ENCODE measurements at regions not wholly inside any gene's neighbourhood (a gene's known extent, or its start where the extent isn't known, plus 50 kb on each side); places are given as distances from the start of the nearest gene placed in this dataset.

DNA sequence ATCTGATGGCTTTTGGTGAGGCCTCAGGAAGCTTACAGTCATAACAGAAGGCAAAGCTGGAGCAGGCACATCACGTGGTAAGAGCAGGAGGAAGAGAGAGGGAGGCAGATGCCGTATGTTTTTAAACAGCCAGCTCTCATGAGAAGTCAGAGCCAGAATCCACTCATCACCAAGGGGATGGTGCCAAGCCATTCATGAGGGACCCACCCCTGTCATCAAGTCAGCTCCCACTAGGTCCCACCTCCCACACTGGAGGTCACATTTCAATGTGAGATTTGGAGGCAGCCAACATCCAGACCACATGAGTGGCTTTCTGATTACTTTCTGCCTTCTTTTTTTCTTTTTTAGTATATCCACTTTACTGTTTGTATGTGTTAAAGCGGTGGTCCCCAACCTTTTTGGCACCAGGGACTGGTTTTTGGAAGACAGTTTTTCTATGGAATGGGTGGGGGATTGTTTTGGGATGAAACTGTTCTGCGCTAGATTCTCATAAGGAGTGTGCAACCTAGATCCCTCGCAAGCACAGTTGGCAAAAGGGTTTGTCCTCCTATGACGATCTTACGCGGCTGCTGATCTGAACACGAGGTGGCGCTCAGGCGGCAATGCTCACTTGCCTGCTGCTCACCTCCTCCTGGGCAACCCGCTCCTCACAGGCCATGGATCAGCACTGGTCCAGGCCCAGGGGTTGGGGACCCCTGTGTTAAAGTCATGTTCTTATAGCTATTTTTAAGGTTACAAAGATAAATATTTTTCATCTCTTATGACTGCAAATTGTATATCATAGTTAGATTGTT lies 61.7 kb downstream of the SLIT2 start:
- no peak overlapping the region for H3K27ac ChIP-seq (ENCODE audit: extremely low read length, insufficient read depth, low read length)
- in situ Hi-C loops (cut with HindIII; ENCODE audit: extremely low pct_ligation_motif_present, low pct_unique_long_range_greater_than_20kb), result loop anchor here (25.0 kb wide), 1 partner anchor 374 kb away; no protein-coding TSS in a partner anchor
- ChIA-PET POLR2A (no interaction called here), CTCF (ENCODE audit: low intra/inter-chr PET ratio, low total read pairs) (interaction anchor here (0.8 to 2.1 kb wide), 2 partner anchors 372 to 377 kb away, joined by 3 to 13 read pairs; no protein-coding TSS in a partner anchor)
- H3K9ac ChIP-seq (ENCODE audit: insufficient read depth, low read depth, low read length), result no peak overlapping the region
- BruUV-seq (replicated peaks), result no TSS peak
- no peak overlapping the region for H3K4me3 ChIP-seq (replicated peaks in 1 of 3; ENCODE audit: insufficient read depth in 1 of 3, low read depth in 2 of 3, low read length in 3 of 3)
- ATAC-seq, result peak; percentile 100
- H3K27me3 ChIP-seq (ENCODE audit: control insufficient read depth in 1 of 2, insufficient read depth in 2 of 2, low read length in 2 of 2), result no peaks in the 10 kb centered on the region
- no peaks in the 10 kb centered on the region for H3K36me3 ChIP-seq (replicated peaks in 1 of 2; ENCODE audit: control insufficient read depth in 1 of 2, insufficient read depth in 2 of 2, low read length in 2 of 2)
- TF ChIP-seq, protein P1, sequence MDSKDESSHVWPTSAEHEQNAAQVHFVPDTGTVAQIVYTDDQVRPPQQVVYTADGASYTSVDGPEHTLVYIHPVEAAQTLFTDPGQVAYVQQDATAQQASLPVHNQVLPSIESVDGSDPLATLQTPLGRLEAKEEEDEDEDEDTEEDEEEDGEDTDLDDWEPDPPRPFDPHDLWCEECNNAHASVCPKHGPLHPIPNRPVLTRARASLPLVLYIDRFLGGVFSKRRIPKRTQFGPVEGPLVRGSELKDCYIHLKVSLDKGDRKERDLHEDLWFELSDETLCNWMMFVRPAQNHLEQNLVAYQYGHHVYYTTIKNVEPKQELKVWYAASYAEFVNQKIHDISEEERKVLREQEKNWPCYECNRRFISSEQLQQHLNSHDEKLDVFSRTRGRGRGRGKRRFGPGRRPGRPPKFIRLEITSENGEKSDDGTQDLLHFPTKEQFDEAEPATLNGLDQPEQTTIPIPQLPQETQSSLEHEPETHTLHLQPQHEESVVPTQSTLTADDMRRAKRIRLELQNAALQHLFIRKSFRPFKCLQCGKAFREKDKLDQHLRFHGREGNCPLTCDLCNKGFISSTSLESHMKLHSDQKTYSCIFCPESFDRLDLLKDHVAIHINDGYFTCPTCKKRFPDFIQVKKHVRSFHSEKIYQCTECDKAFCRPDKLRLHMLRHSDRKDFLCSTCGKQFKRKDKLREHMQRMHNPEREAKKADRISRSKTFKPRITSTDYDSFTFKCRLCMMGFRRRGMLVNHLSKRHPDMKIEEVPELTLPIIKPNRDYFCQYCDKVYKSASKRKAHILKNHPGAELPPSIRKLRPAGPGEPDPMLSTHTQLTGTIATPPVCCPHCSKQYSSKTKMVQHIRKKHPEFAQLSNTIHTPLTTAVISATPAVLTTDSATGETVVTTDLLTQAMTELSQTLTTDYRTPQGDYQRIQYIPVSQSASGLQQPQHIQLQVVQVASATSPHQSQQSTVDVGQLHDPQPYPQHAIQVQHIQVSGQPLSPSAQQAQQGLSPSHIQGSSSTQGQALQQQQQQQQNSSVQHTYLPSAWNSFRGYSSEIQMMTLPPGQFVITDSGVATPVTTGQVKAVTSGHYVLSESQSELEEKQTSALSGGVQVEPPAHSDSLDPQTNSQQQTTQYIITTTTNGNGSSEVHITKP (CRISPR knock-in tag; IDR thresholded peaks at IDR 0.05; ENCODE audit: low read depth), result no peak
- TF ChIP-seq SMC3 (IDR thresholded peaks at IDR 0.05; ENCODE audit: low read length), result peak; percentile 28
- peak; percentile 41; the same call in 1 of the 2 replicates for TF ChIP-seq KDM2A (CRISPR knock-in tag; IDR thresholded peaks at IDR 0.05; ENCODE audit: borderline replicate concordance, low read depth)
- TF ChIP-seq, protein P2, sequence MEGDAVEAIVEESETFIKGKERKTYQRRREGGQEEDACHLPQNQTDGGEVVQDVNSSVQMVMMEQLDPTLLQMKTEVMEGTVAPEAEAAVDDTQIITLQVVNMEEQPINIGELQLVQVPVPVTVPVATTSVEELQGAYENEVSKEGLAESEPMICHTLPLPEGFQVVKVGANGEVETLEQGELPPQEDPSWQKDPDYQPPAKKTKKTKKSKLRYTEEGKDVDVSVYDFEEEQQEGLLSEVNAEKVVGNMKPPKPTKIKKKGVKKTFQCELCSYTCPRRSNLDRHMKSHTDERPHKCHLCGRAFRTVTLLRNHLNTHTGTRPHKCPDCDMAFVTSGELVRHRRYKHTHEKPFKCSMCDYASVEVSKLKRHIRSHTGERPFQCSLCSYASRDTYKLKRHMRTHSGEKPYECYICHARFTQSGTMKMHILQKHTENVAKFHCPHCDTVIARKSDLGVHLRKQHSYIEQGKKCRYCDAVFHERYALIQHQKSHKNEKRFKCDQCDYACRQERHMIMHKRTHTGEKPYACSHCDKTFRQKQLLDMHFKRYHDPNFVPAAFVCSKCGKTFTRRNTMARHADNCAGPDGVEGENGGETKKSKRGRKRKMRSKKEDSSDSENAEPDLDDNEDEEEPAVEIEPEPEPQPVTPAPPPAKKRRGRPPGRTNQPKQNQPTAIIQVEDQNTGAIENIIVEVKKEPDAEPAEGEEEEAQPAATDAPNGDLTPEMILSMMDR (CRISPR knock-in tag; IDR thresholded peaks at IDR 0.05), result peak; percentile 69
- peak; percentile 41 for TF ChIP-seq STAG1 (CRISPR knock-in tag; IDR thresholded peaks at IDR 0.05)
- TF ChIP-seq ARNT (IDR thresholded peaks at IDR 0.05), result no peak
- intact Hi-C loops (cut with micrococcal nuclease; ENCODE audit: unreplicated experiment), result loop anchor here (1.0 to 2.0 kb wide), 2 partner anchors 115 to 231 kb away; no protein-coding TSS in a partner anchor
- no peaks in the 10 kb centered on the region for H3K9me3 ChIP-seq (ENCODE audit: low read length)
- no peak overlapping the region for H3K4me2 ChIP-seq (ENCODE audit: low read depth, low read length)
- no peaks in the 10 kb centered on the region for H4K20me1 ChIP-seq (ENCODE audit: insufficient read depth, low read length)
- DNase-seq (ENCODE audit: low spot score), result peak; percentile 21
- no peaks in the 10 kb centered on the region for H3K4me1 ChIP-seq (ENCODE audit: insufficient read depth, low read length)
- FAIRE-seq, result no peak
- no peak overlapping the region for H2AFZ ChIP-seq (ENCODE audit: low read length)
- no peaks in the 10 kb centered on the region for H3K79me2 ChIP-seq (ENCODE audit: insufficient read depth, low read length)
- 4% methylated on average over 10 of the region's 12 CpGs for WGBS (ENCODE audit: low lambda C conversion rate)
